ENCODE measurements at regions not wholly inside any gene's neighbourhood (a gene's known extent, or its start where the extent isn't known, plus 50 kb on each side); places are given as distances from the start of the nearest gene placed in this dataset.

GRCh38 chr16:65958086-65958485 is 408.4 kb upstream of the CDH5 start:
- no peak overlapping the region for H3K27ac ChIP-seq (replicated peaks)
- TF ChIP-seq SPI1 (IDR thresholded peaks at IDR 0.05; ENCODE audit: borderline replicate concordance, low read depth) (no peak), POLR2AphosphoS5 (IDR thresholded peaks at IDR 0.05; ENCODE audit: low read depth) (no peak), GABPA (IDR thresholded peaks at IDR 0.05; ENCODE audit: low read depth) (no peak), CTCF (IDR thresholded peaks at IDR 0.05; ENCODE audit: insufficient read depth, low read length) (no peak), REST (IDR thresholded peaks at IDR 0.05; ENCODE audit: insufficient replicate concordance, low read depth) (no peak)
- no peak for DNase-seq (ENCODE audit: low read depth in 1 of 2, low spot score in 1 of 2)
- H3K27me3 ChIP-seq (ENCODE audit: insufficient read depth, poor library complexity, severe bottlenecking): no peaks in the 10 kb centered on the region
- no peak overlapping the region for H3K4me3 ChIP-seq (replicated peaks; ENCODE audit: insufficient read depth, low read length)

- DNase-seq (ENCODE audit: low read depth in 1 of 2, low spot score in 1 of 2): no peak
- no peak overlapping the region for H3K4me3 ChIP-seq (replicated peaks; ENCODE audit: insufficient read depth, low read length)
- no peak for TF ChIP-seq POLR2AphosphoS5 (IDR thresholded peaks at IDR 0.05; ENCODE audit: low read depth)
- TF ChIP-seq CTCF (IDR thresholded peaks at IDR 0.05; ENCODE audit: insufficient read depth, low read length): no peak
- TF ChIP-seq REST (IDR thresholded peaks at IDR 0.05; ENCODE audit: insufficient replicate concordance, low read depth): no peak
- no peak for TF ChIP-seq SPI1 (IDR thresholded peaks at IDR 0.05; ENCODE audit: borderline replicate concordance, low read depth)
- no peak for TF ChIP-seq GABPA (IDR thresholded peaks at IDR 0.05; ENCODE audit: low read depth)
- H3K27me3 ChIP-seq (ENCODE audit: insufficient read depth, poor library complexity, severe bottlenecking): no peaks in the 10 kb centered on the region
- H3K27ac ChIP-seq (replicated peaks): no peak overlapping the region
Measured at GRCh38 chr16:65956100-65956499, 410.4 kb upstream of the CDH5 start.

GRCh38 chr16:65954446-65954845 is 412.0 kb upstream of the CDH5 start:
- no peak for DNase-seq (ENCODE audit: low read depth in 1 of 2, low spot score in 1 of 2)
- no peaks in the 10 kb centered on the region for H3K27me3 ChIP-seq (ENCODE audit: insufficient read depth, poor library complexity, severe bottlenecking)
- no peak overlapping the region for H3K4me3 ChIP-seq (replicated peaks; ENCODE audit: insufficient read depth, low read length)
- H3K27ac ChIP-seq (replicated peaks): no peak overlapping the region
- no peak for TF ChIP-seq REST (IDR thresholded peaks at IDR 0.05; ENCODE audit: insufficient replicate concordance, low read depth)
- TF ChIP-seq GABPA (IDR thresholded peaks at IDR 0.05; ENCODE audit: low read depth): no peak
- no peak for TF ChIP-seq CTCF (IDR thresholded peaks at IDR 0.05; ENCODE audit: insufficient read depth, low read length)
- no peak for TF ChIP-seq POLR2AphosphoS5 (IDR thresholded peaks at IDR 0.05; ENCODE audit: low read depth)
- no peak for TF ChIP-seq SPI1 (IDR thresholded peaks at IDR 0.05; ENCODE audit: borderline replicate concordance, low read depth)
